Memory B cell (primary cell): ENCODE measurements at regions not wholly inside any gene's neighbourhood (a gene's known extent, or its start where the extent isn't known, plus 50 kb on each side); places are given as distances from the start of the nearest gene placed in this dataset.
"Not testable (repeated sequence)": the region's sequence is repeated elsewhere in the genome, so short reads cannot be mapped to it uniquely, and the experiment has no call there.

ENCODE experiments used
- ATAC-seq: fragments of 150-1000 bp; cut with Tn5 transposase; 2 replicates; pipeline ENCODE4 v1.10.0; 2021; ENCODE audit warnings: low read depth, mild to moderate bottlenecking, moderate library complexity
- DNase-seq, 2 donors: peaks; one replicate each; pipeline ENCODE4 v3.0.0; 2022; ENCODE audit warnings: low spot score in 2 of 2
- H3K27ac Mint-ChIP-seq: one replicate; pipeline ENCODE4 v1.8.0; 2022; ENCODE audit warnings: mild to moderate bottlenecking, moderate library complexity, mixed read lengths
- H3K27me3 Mint-ChIP-seq: one replicate; pipeline ENCODE4 v1.8.0; 2022; ENCODE audit warnings: mixed read lengths
- H3K36me3 Mint-ChIP-seq: one replicate; pipeline ENCODE4 v1.8.0; 2022; ENCODE audit warnings: mild to moderate bottlenecking, mixed read lengths
- H3K4me1 Mint-ChIP-seq: one replicate; pipeline ENCODE4 v1.8.0; 2022; ENCODE audit warnings: mixed read lengths
- H3K4me3 Mint-ChIP-seq: one replicate; pipeline ENCODE4 v1.8.0; 2022; ENCODE audit warnings: mild to moderate bottlenecking, moderate library complexity, mixed read lengths
- H3K9me3 Mint-ChIP-seq: one replicate; pipeline ENCODE4 v1.8.0; 2022; ENCODE audit warnings: mixed read lengths

DNA sequence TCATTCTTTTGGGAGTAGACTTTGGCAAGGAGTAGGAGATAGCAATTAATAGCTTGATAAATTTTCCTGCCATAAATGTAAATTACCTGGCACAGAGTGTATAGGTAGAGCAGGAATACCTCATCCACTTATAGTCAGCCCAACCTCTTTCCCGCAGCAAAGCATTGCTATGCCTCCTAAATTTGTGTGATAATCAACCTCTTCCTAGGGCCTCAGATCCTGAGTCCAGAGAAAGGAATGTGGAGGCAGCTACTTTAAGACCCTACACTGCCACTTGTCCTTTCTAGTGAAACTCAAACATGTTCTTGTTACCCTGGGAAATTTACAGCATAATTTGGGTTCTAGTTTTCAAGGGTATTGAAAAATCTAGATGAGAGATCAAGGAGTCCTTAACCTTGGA, 919.0 kb downstream of the RAPGEF2 start:
- no peak overlapping the region for H3K4me3 Mint-ChIP-seq
- ATAC-seq (no peak), DNase-seq (no peak)
- H3K27me3 Mint-ChIP-seq, result no peaks in the 10 kb centered on the region
- H3K4me1 Mint-ChIP-seq, result no peaks in the 10 kb centered on the region
- H3K9me3 Mint-ChIP-seq, result peaks cover 11% of the 10 kb centered on the region
- no peak overlapping the region for H3K27ac Mint-ChIP-seq
- no peaks in the 10 kb centered on the region for H3K36me3 Mint-ChIP-seq

DNA sequence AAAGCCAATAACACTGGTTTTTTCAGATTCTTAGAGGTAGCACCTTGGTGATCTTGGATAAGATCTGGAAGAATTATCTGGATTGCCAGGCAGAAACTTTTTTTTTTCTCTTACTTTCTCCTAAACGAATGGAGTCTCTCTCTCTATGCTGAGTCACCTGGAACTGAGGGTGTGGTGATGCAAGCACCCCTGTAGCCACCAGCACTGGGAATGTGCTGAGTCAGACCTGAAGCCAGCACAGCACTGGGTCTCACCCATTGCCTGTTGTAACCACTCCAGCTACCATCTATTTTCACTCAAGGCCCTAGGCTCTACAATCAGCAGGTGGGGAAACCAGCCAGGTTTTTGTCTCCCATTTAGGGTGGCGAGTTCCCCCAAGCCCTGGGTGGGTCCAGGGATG, 923.8 kb downstream of the RAPGEF2 start:
- Mint-ChIP-seq H3K9me3 (peaks cover 3% of the 10 kb centered on the region), H3K27ac (no peak overlapping the region), H3K27me3 (no peaks in the 10 kb centered on the region), H3K4me1 (no peaks in the 10 kb centered on the region), H3K4me3 (no peak overlapping the region), H3K36me3 (no peaks in the 10 kb centered on the region)
- no peak for DNase-seq
- ATAC-seq, result no peak

DNA sequence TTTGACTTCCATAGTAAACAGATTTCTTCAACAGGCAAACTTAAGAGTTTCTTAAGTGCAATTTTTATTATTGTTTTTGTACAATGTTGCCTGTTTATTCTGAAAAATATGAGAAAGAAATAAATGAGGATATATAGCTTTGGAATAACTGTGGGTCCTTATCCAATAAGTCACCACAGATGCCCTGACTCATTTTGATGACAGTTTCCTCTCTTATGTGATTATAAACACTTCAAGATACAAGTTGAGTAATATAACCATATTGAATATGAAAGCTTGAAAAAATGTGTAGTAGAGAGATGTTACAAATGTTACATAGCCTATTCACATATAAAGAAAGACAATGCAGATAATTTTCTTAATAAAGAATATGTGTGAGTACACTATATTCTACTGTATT, 931.6 kb downstream of the RAPGEF2 start:
- DNase-seq (no peak), ATAC-seq (no peak)
- H3K36me3 Mint-ChIP-seq, result no peaks in the 10 kb centered on the region
- H3K4me1 Mint-ChIP-seq, result no peaks in the 10 kb centered on the region
- H3K27ac Mint-ChIP-seq, result no peak overlapping the region
- no peak overlapping the region for H3K4me3 Mint-ChIP-seq
- no peaks in the 10 kb centered on the region for H3K27me3 Mint-ChIP-seq
- no peaks in the 10 kb centered on the region for H3K9me3 Mint-ChIP-seq

DNA sequence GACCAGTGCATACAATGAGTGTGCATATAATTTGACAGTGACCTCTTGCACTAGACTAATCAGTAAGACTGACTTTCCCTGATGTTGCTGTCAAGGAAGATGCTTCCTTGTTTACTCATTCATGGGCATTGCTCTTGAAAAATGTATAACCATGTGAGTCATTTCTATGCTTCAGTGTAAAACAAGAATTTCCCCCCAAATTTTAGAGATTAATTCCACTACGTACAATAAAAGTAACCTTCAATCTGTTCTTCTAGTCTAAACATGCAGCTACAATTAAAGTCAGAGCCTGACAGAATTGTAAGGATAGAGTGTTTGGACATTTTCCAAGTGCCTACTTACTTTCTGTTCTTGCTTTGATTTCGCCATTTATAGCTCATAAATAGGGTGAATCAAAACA, 935.7 kb downstream of the RAPGEF2 start:
- Mint-ChIP-seq H3K4me3 (no peak overlapping the region), H3K27ac (no peak overlapping the region), H3K4me1 (no peaks in the 10 kb centered on the region), H3K9me3 (no peaks in the 10 kb centered on the region), H3K27me3 (no peaks in the 10 kb centered on the region), H3K36me3 (no peaks in the 10 kb centered on the region)
- ATAC-seq (no peak), DNase-seq (no peak)

DNA sequence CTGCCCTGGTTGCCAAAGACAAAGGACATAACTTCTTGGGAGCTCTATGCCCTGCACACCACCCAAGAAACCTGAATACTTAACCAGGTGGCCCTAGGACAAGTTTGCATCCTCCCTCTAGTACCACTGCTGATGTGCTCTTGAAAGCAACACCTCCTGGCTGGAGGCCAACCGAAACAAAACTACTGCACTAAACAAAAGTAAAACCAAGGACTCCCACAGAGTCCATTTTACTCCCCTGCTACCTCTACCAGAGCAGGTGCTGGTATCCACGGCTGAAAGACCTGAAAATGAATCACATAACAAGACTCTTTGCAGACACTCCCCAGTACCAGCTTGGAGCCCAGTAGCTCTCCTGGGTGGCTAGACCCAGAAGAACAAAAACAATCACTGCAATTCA, 941.8 kb downstream of the RAPGEF2 start:
- Mint-ChIP-seq H3K4me1 (no peaks in the 10 kb centered on the region), H3K4me3 (no peak overlapping the region), H3K9me3 (peaks cover 6% of the 10 kb centered on the region), H3K27me3 (no peaks in the 10 kb centered on the region), H3K36me3 (no peaks in the 10 kb centered on the region), H3K27ac (no peak overlapping the region)
- no peak for ATAC-seq
- DNase-seq, result no peak

DNA sequence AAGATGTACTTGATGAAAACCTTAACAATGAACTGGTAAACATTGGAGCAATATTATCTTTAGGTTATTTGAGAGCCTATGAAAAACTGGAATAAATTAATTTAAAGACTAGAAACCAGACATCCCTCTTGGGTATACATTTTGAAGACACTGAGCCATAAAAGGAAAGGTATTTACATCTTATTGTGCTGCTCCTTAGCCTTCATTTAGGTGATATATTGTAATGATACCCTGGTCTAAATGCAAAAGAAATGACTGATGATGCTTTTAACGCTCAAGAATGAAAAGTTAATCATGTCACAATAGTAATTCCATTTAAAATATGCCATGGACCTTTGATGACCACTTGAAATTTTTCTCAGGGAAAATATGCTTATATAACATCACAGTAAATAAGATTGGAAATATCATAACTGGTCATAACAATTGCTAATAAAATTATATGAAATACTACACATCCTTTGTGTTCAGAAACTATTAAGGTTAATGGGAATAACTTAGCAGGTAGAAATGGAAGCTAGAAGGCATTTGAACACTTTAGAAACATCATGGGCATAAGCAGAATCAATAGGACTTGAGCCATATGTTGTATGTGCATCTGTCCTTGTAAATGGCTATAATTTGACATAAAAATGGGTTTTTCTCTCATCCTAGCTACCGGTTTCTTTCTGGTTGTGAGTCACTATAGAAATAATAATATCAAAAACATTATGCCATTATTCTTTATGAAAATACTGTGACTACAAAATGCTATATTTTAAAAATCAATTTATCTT, 979.7 kb downstream of the RAPGEF2 start:
- H3K27ac Mint-ChIP-seq, result no peak overlapping the region
- H3K27me3 Mint-ChIP-seq, result no peaks in the 10 kb centered on the region
- no peaks in the 10 kb centered on the region for H3K4me1 Mint-ChIP-seq
- peaks cover 6% of the 10 kb centered on the region for H3K9me3 Mint-ChIP-seq
- no peaks in the 10 kb centered on the region for H3K36me3 Mint-ChIP-seq
- no peak overlapping the region for H3K4me3 Mint-ChIP-seq
- DNase-seq, result no peak
- no peak for ATAC-seq

DNA sequence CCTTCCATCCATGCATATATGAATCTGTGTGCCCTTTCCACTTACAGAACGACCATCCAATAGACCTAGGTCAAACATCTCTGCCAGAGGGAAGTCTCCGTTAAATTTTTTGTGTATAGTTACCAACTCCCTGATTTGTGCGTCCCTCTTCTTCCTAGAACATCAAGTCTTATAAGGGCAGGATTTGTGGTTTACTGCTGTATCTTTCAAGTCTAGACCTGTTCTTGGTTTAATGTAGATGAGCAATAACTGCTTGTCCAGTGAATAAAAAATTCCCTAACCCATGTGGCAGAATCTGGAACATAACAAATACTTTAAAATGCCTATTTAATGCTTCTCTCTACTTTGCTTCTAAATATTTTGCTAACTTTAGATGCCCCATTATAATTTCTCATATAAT, 988.8 kb downstream of the RAPGEF2 start:
- no peak for ATAC-seq
- Mint-ChIP-seq H3K36me3 (no peaks in the 10 kb centered on the region), H3K4me3 (no peak overlapping the region), H3K27ac (no peak overlapping the region), H3K4me1 (no peaks in the 10 kb centered on the region), H3K27me3 (no peaks in the 10 kb centered on the region), H3K9me3 (peaks cover 14% of the 10 kb centered on the region)
- no peak for DNase-seq

DNA sequence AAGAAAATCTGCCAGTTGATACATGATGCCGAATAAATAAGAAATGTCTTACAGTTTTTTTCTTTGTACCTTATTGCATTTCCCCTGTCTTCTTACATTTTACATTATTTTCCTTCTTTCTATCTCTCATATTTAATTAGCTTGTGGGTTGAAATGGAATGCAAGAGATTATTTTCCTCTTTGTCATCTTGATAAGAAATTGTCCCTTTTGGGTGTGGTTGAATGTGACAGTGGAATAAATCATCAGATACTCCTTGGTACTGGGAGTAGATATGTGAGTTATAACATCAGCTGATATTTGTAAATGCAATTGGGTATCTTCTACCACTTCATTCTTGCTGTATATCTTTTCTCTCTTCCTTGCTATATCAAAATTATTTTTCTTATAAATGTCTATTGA, 997.4 kb downstream of the RAPGEF2 start:
- H3K4me1 Mint-ChIP-seq, result no peaks in the 10 kb centered on the region
- H3K4me3 Mint-ChIP-seq, result no peak overlapping the region
- peaks cover 6% of the 10 kb centered on the region for H3K9me3 Mint-ChIP-seq
- H3K27me3 Mint-ChIP-seq, result no peaks in the 10 kb centered on the region
- no peaks in the 10 kb centered on the region for H3K36me3 Mint-ChIP-seq
- ATAC-seq (no peak), DNase-seq (no peak)
- H3K27ac Mint-ChIP-seq, result no peak overlapping the region

DNA sequence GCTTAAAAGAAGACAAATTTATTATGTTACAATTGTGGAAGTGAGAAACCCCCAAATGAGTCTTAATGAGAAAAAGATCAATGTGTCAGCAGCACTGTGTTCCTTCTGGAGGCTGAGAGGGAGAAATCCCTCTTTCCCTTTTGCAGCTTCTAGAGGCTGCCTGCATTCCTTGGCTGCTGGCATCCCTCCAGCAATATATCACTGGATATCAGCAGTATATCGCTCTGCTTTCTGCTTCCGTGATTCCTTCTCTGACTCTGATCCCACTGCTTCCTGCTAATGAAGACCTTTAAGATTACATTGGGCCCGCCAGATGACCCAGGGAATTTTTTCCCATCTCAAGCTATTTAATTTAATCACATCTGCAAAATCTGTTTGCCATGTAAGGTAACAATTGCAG, 1008.0 kb downstream of the RAPGEF2 start:
- Mint-ChIP-seq H3K9me3 (peaks cover 19% of the 10 kb centered on the region), H3K4me1 (no peaks in the 10 kb centered on the region), H3K27me3 (no peaks in the 10 kb centered on the region), H3K27ac (no peak overlapping the region), H3K36me3 (peaks cover 3% of the 10 kb centered on the region), H3K4me3 (no peak overlapping the region)
- DNase-seq (no peak), ATAC-seq (no peak)

DNA sequence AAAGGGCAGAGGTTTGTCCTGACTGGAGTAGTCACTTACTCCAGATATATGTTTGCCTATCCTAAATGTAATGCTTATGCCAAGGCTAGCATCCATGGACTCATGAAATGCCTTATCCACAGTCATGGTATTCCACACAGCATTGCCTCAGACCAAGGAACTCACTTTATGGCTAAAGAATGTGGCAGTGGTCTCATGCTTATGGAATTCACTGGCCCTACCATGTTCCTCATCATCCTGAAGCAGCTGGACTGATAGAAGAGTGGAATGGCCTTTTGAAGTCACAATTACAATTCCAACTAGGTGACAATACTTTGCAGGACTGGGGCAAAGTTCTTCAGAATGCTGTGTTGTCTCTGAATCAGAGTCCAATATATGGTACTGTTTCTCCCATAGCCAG, 1014.8 kb downstream of the RAPGEF2 start:
- no peak overlapping the region for H3K27ac Mint-ChIP-seq
- peaks cover 9% of the 10 kb centered on the region for H3K9me3 Mint-ChIP-seq
- no peaks in the 10 kb centered on the region for H3K27me3 Mint-ChIP-seq
- no peaks in the 10 kb centered on the region for H3K36me3 Mint-ChIP-seq
- no peak for ATAC-seq
- H3K4me3 Mint-ChIP-seq, result no peak overlapping the region
- DNase-seq, result no peak
- no peaks in the 10 kb centered on the region for H3K4me1 Mint-ChIP-seq

DNA sequence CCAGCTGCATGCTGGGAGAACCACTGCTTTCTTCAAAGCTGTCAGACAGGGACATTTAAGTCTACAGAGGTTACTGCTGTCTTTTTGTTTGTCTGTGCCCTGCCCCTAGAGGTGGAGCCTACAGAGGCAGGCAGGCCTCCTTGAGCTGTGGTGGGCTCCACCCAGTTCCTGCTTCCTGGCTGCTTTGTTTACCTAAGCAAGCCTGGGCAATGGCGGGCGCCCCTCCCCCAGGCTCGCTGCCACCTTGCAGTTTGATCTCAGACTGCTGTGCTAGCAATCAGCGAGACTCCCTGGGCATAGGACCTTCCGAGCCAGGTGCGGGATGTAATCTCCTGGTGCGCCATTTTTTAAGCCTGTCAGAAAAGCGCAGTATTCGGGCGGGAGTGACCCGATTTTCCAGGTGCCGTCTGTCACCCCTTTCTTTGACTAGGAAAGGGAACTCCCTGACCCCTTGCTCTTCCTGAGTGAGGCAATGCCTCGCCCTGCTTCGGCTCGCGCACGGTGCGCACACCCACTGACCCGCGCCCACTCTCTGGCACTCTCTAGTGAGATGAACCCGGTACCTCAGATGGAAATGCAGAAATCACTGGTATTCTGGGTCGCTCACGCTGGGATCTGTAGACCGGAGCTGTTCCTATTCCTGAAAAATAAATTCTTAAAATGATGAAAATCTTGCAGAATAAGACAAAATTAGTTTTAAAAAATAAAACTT, 1022.9 kb downstream of the RAPGEF2 start:
- not testable (repeated sequence) for H3K4me1 Mint-ChIP-seq, ATAC-seq, H3K36me3 Mint-ChIP-seq, H3K27ac Mint-ChIP-seq, DNase-seq, H3K9me3 Mint-ChIP-seq, H3K27me3 Mint-ChIP-seq, H3K4me3 Mint-ChIP-seq

DNA sequence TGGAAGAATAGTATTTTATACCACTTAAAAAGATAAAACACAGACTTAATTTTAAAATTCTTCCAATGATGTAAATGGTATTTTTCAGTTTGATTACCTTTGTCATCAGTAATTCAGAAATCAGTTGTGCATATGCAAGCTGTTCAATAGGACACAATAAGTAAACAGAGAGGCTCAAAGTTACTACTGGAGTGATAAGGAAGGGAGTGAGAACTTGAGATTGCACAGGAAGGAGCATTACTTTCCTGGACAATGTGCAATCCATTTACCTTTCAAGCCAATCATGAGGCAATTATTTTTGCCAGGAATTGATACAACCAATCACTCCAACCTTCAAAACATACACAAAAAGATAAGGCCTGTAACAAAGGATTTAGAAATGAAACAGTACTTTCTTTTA, 1024.3 kb downstream of the RAPGEF2 start:
- Mint-ChIP-seq H3K9me3 (peaks cover 2% of the 10 kb centered on the region), H3K27ac (no peak overlapping the region), H3K4me1 (no peaks in the 10 kb centered on the region), H3K36me3 (no peaks in the 10 kb centered on the region), H3K27me3 (no peaks in the 10 kb centered on the region), H3K4me3 (no peak overlapping the region)
- ATAC-seq (no peak), DNase-seq (no peak)

DNA sequence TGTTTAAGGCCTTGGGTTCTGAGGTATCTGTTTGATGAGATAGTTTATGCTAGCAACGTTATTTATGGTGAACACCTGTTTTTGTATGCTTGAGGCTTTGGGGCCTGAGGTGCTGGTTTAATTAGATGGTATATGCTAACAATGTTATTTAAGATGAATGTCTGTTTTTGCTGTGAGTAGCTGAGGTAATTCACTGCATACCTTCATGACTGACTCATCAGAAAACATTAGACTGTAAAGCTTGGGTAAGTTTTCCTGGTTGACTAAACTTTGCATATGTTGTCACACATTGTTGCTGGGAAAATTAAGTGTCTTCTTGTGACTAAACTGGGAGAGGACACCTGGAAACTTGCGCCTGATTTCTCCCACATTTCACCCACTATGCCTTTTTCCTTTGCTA, 1026.6 kb downstream of the RAPGEF2 start:
- Mint-ChIP-seq H3K4me1 (no peaks in the 10 kb centered on the region), H3K27me3 (no peaks in the 10 kb centered on the region), H3K36me3 (no peaks in the 10 kb centered on the region), H3K27ac (no peak overlapping the region), H3K4me3 (no peak overlapping the region), H3K9me3 (peaks cover 11% of the 10 kb centered on the region)
- ATAC-seq (no peak), DNase-seq (no peak)

DNA sequence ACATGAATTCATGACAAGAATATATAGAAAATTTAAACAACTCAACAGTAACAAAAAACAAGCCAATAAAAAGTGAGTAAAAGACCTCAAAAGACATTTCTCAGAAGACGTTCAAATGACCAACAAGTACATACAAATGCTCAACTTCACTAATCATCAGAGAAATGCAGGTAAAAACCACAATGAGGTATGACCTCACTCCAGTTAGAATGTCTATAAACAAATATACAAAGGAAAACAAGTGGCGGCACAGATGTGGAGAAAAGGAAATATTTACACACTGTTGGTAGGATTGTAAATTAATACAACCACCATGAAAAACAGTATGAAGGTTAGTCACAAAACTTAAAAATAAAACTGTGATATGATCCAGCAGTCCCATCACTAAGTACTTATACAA, 1033.1 kb downstream of the RAPGEF2 start:
- Mint-ChIP-seq H3K4me3 (no peak overlapping the region), H3K27ac (no peak overlapping the region), H3K9me3 (peaks cover 14% of the 10 kb centered on the region), H3K27me3 (no peaks in the 10 kb centered on the region), H3K4me1 (no peaks in the 10 kb centered on the region), H3K36me3 (no peaks in the 10 kb centered on the region)
- no peak for ATAC-seq
- no peak for DNase-seq

DNA sequence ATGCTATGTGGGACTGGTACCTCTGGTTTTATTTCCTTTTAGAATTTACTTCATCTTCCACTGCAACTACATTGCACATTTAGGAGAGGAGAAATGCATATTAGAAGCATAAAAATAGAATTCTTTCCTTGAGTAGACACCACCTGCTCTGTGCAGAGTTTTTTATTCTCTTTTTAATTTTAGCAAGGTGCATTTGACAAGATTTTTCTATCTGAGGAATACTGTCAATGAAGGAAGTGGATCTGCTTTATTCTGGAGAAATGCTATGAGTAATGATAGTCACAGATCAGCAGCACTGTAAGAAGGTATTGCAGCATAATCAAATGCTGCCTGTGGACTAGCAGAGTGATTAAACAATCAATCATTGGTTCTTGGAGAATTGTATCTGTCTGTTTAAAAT, 1038.3 kb downstream of the RAPGEF2 start:
- Mint-ChIP-seq H3K27me3 (no peaks in the 10 kb centered on the region), H3K9me3 (peaks cover 5% of the 10 kb centered on the region), H3K4me1 (no peaks in the 10 kb centered on the region), H3K27ac (no peak overlapping the region), H3K36me3 (no peaks in the 10 kb centered on the region), H3K4me3 (no peak overlapping the region)
- ATAC-seq (no peak), DNase-seq (no peak)
